Ishikawa (cell line): ENCODE measurements at regions not wholly inside any gene's neighbourhood (a gene's known extent, or its start where the extent isn't known, plus 50 kb on each side); places are given as distances from the start of the nearest gene placed in this dataset.

Experiments
- CEBPB ChIP-seq: IDR thresholded peaks from 2 replicates; pipeline ENCODE4 v1.6.1; 2012
- CREB1 ChIP-seq: IDR thresholded peaks from 2 replicates; pipeline ENCODE4 v1.6.1; 2012; ENCODE audit warnings: low read depth
- EGR1 ChIP-seq: IDR thresholded peaks from 2 replicates; pipeline ENCODE4 v1.6.1; 2012
- EP300 ChIP-seq: IDR thresholded peaks from 2 replicates; pipeline ENCODE4 v1.6.1; 2012; ENCODE audit warnings: borderline replicate concordance
- FOXM1 ChIP-seq: IDR thresholded peaks from 2 replicates; pipeline ENCODE4 v1.6.1; 2012; ENCODE audit warnings: low read depth, borderline replicate concordance
- MAX ChIP-seq: IDR thresholded peaks from 2 replicates; pipeline ENCODE4 v1.6.1; 2012
- NFIC ChIP-seq: IDR thresholded peaks from 2 replicates; pipeline ENCODE4 v1.6.1; 2012
- RAD21 ChIP-seq: IDR thresholded peaks from 2 replicates; pipeline ENCODE4 v1.6.1; 2012; ENCODE audit warnings: low read depth
- REST ChIP-seq: IDR thresholded peaks from 2 replicates; pipeline ENCODE4 v1.6.1; 2012; ENCODE audit warnings: low read depth, mild to moderate bottlenecking
- TAF1 ChIP-seq: IDR thresholded peaks from 2 replicates; pipeline ENCODE4 v1.6.1; 2012; ENCODE audit warnings: low read depth, mild to moderate bottlenecking
- TCF12 ChIP-seq: IDR thresholded peaks from 2 replicates; pipeline ENCODE4 v1.6.1; 2012; ENCODE audit warnings: low read depth
- TEAD4 ChIP-seq: IDR thresholded peaks from 2 replicates; pipeline ENCODE4 v1.6.1; 2012
- USF1 ChIP-seq: IDR thresholded peaks from 2 replicates; pipeline ENCODE4 v1.6.1; 2012
- YY1 ChIP-seq: IDR thresholded peaks from 2 replicates; pipeline ENCODE4 v1.6.1; 2012; ENCODE audit warnings: low read depth
- ZBTB7A ChIP-seq: IDR thresholded peaks from 2 replicates; pipeline ENCODE4 v1.6.1; 2012; ENCODE audit warnings: low read depth

- TF ChIP-seq RAD21 (no peak), TEAD4 (no peak), USF1 (no peak), FOXM1 (no peak), ZBTB7A (no peak), EP300 (no peak), YY1 (no peak), TCF12 (no peak), NFIC (no peak), CREB1 (no peak), CEBPB (no peak), REST (no peak), MAX (no peak), EGR1 (no peak), TAF1 (no peak)
Measured at GRCh38 chr15:93882779-93883178, 348.6 kb upstream of the MCTP2 start.

- TF ChIP-seq RAD21 (no peak), TEAD4 (no peak), TAF1 (no peak), CREB1 (no peak), EP300 (no peak), NFIC (no peak)
Measured at GRCh38 chr15:93882141-93882540, 349.2 kb upstream of the MCTP2 start.

- TF ChIP-seq MAX: no peak
- TF ChIP-seq ZBTB7A: no peak
- TF ChIP-seq RAD21: no peak
- TF ChIP-seq EP300: no peak
- no peak for TF ChIP-seq CREB1
- TF ChIP-seq REST: no peak
- no peak for TF ChIP-seq EGR1
- TF ChIP-seq NFIC: no peak
- TF ChIP-seq TAF1: no peak
Measured at GRCh38 chr15:93881310-93881709, 350.1 kb upstream of the MCTP2 start.

- TF ChIP-seq USF1 (no peak), CEBPB (no peak)
Measured at GRCh38 chr15:93880358-93880757, 351.0 kb upstream of the MCTP2 start.

GRCh38 chr15:93870583-93870982 lies 360.8 kb upstream of the MCTP2 start:
- TF ChIP-seq ZBTB7A: no peak
- TF ChIP-seq RAD21: no peak
- TF ChIP-seq NFIC: no peak
- TF ChIP-seq TEAD4: no peak
- TF ChIP-seq MAX: no peak
- no peak for TF ChIP-seq REST
- TF ChIP-seq TAF1: no peak
- TF ChIP-seq USF1: no peak
- TF ChIP-seq TCF12: no peak
